Panc1 (cell line): ENCODE measurements at regions not wholly inside any gene's neighbourhood (a gene's known extent, or its start where the extent isn't known, plus 50 kb on each side); places are given as distances from the start of the nearest gene placed in this dataset.

Source experiments
- POLR2AphosphoS5 ChIP-seq: IDR thresholded peaks from 2 replicates; pipeline ENCODE4 v1.6.1; 2012; ENCODE audit warnings: mild to moderate bottlenecking, low read depth, low read length, moderate library complexity
- REST ChIP-seq, 2 experiments: IDR thresholded peaks; 2 replicates each; pipeline ENCODE4 v1.6.1; 2011 to 2012; ENCODE audit warnings: low read depth in 2 of 2, control low read depth in 1 of 2, low read length in 1 of 2, mild to moderate bottlenecking in 1 of 2, moderate library complexity in 1 of 2; ENCODE audit not compliant: insufficient read depth in 1 of 2
- SIN3A ChIP-seq: IDR thresholded peaks from 2 replicates; pipeline ENCODE4 v1.6.1; 2012; ENCODE audit warnings: low read depth, mild to moderate bottlenecking, low read length, moderate library complexity, borderline replicate concordance; ENCODE audit not compliant: insufficient read depth
- TF ChIP-seq, protein P1 (sequence below): fragments of 450-650 bp; IDR thresholded peaks from 2 replicates; pipeline ENCODE4 v1.5.1; 2017; ENCODE audit warnings: mild to moderate bottlenecking

DNA sequence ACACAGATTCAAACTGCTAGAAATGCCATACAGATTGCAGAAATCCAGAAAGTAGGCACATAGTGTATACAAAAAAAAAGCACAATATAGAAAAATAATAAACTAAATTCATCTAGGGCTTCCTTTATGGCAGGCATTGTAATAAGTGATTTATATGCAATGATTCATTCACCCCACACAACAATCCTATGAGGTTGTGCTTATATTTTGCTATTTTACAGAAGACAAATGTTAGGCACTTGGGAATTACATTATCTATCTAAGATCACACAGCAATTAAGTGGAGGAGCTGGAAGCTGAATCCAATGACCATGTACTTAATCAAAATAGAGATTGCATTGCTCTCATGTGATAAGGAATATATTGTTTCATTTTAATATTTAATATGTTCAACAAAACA is 225.7 kb upstream of the KCNK2 start:
- TF ChIP-seq, protein P1, sequence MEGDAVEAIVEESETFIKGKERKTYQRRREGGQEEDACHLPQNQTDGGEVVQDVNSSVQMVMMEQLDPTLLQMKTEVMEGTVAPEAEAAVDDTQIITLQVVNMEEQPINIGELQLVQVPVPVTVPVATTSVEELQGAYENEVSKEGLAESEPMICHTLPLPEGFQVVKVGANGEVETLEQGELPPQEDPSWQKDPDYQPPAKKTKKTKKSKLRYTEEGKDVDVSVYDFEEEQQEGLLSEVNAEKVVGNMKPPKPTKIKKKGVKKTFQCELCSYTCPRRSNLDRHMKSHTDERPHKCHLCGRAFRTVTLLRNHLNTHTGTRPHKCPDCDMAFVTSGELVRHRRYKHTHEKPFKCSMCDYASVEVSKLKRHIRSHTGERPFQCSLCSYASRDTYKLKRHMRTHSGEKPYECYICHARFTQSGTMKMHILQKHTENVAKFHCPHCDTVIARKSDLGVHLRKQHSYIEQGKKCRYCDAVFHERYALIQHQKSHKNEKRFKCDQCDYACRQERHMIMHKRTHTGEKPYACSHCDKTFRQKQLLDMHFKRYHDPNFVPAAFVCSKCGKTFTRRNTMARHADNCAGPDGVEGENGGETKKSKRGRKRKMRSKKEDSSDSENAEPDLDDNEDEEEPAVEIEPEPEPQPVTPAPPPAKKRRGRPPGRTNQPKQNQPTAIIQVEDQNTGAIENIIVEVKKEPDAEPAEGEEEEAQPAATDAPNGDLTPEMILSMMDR, result no peak
- TF ChIP-seq POLR2AphosphoS5 (no peak), REST (IDR thresholded peaks at IDR 0.05; ENCODE audit: insufficient read depth in 1 of 2, low read depth in 2 of 2, low read length in 1 of 2) (no peak), SIN3A (no peak)
